Tibial artery (tissue), 4 donors: ENCODE measurements at regions not wholly inside any gene's neighbourhood (a gene's known extent, or its start where the extent isn't known, plus 50 kb on each side); places are given as distances from the start of the nearest gene placed in this dataset.

Experiments used
- DNase-seq, 2 donors: peaks; one replicate each; pipeline ENCODE4 v3.0.0-alpha.2; 2019
- H3K27ac ChIP-seq, 2 donors: fragments of 200-600 bp; sonication (generic) in 1 of 2; 1 replicate in 1 of 2; 2 replicates in 1 of 2; pipeline ENCODE4 v1.5.1; 2018 to 2019; ENCODE audit warnings: mild to moderate bottlenecking in 1 of 2
- H3K27me3 ChIP-seq, 2 donors: fragments of 200-600 bp; sonication (generic) in 1 of 2; one replicate each; pipeline versions ENCODE4 v1.5.1 to v1.6.0; 2016 to 2019
- H3K36me3 ChIP-seq, 3 donors: fragments of 200-600 bp; sonication (generic) in 2 of 3; one replicate each; pipeline ENCODE4 v1.5.1; 2016 to 2019; ENCODE audit warnings: mild to moderate bottlenecking in 2 of 3
- H3K4me1 ChIP-seq, 4 donors: fragments of 200-600 bp; sonication (generic) in 2 of 4; 1 replicate in 3 of 4; 2 replicates in 1 of 4; pipeline ENCODE4 v1.5.1; 2016 to 2019
- H3K4me3 ChIP-seq, 2 donors: fragments of 200-600 bp; sonication (generic) in 1 of 2; 1 replicate in 1 of 2; 2 replicates in 1 of 2; pipeline ENCODE4 v1.5.1; 2018 to 2019; ENCODE audit warnings: mild to moderate bottlenecking in 2 of 2
- H3K9me3 ChIP-seq, 3 donors: fragments of 200-600 bp; sonication (generic) in 1 of 3; one replicate each; pipeline ENCODE4 v1.5.1; 2016 to 2019
- CTCF ChIP-seq, 2 experiments: fragments of 200-600 bp in 1 of 2; fragments of 450-650 bp in 1 of 2; IDR thresholded peaks; one replicate each; pipeline ENCODE4 v1.5.1; 2017 to 2019; ENCODE audit warnings: antibody characterized with exemption in 2 of 2, mild to moderate bottlenecking in 1 of 2, moderate library complexity in 1 of 2
- intact Hi-C: fragments of 100-400 bp; cut with DNase I; formaldehyde crosslinking; loops from one replicate; pipeline ENCODE4 v1.15.0; 2023; ENCODE audit warnings: low total_unique reads

DNA sequence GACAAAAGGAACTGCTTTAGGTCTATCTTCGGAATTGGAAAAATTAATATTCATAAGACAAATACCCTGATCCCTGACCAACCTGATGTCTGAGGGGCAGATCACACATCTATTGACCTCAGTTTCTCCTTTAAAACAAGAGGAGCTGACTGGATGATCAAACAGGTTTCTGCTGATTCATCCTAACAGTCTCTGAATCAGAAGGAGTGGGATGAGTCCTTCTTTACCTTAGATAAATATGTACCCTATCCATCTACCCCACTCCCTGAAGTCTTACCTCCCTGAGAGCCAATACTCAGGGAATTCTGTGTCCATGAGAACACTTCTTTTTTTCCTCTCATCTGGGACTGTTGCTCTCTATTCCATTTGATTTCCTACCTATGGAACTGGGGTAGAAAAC, 80.3 kb upstream of the CRHR1 start:
- DNase-seq, result no peak
- TF ChIP-seq CTCF (IDR thresholded peaks at IDR 0.05), result no peak
- Histone ChIP-seq H3K9me3 (no peaks in the 10 kb centered on the region), H3K27ac (no peak overlapping the region), H3K36me3 (no peaks in the 10 kb centered on the region), H3K27me3 (peaks cover 0 to 31% of the 10 kb centered on the region in 2 donors), H3K4me3 (no peak overlapping the region), H3K4me1 (no peaks in the 10 kb centered on the region)
- intact Hi-C loops, result no loop called here

GRCh38 chr17:45704251-45704650, 79.9 kb upstream of the CRHR1 start:
- no peaks in the 10 kb centered on the region for H3K9me3 ChIP-seq
- no peak for DNase-seq
- H3K36me3 ChIP-seq, result no peaks in the 10 kb centered on the region
- TF ChIP-seq CTCF (IDR thresholded peaks at IDR 0.05), result no peak
- intact Hi-C loops, result no loop called here
- no peak overlapping the region for H3K4me3 ChIP-seq
- no peaks in the 10 kb centered on the region for H3K4me1 ChIP-seq
- peaks cover 0 to 34% of the 10 kb centered on the region in 2 donors for H3K27me3 ChIP-seq
- H3K27ac ChIP-seq, result no peak overlapping the region

DNA sequence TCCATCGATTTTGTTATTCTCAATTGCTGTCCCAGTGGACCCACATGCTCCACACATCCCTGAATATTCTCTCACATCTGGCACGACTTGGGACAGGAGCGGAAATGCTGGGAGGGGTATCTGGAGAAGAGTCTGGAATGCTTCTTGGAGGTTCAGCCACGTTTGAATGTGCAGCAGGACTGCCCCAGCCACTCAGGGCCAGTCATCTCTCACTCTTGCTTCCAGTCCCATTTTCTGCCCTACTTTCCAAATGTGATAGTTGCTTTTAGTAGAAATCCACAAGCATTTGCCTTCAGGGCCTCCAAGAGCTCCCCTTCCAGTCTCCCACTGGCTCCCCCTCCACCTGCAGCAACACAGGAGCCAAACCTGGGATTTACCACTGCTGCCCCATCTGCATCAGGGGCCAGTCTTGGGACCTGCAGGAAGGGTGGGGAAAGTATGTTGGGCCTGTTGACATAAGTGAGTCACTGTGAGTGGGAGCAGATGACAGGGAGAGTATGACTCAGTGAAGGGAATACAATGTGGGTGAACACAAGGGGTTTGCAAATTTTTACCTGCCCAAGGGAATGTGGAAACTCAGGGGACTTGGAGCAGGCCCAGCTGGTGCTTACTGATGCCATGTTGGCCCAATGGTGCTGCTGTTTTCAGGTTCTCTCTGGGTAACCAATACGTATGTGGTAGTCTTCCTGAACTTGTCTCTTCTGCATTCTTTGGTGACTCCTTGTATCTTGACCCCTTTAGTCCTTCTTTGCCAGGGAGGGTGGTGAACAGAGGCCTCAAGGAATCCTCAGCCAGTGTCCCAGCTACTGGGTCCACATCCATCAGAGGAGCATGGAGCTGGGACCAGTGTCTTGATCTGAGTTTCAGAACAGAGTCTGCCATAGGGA, 78.8 kb upstream of the CRHR1 start:
- H3K9me3 ChIP-seq, result no peaks in the 10 kb centered on the region
- peaks cover 0 to 35% of the 10 kb centered on the region in 2 donors for H3K27me3 ChIP-seq
- no peak overlapping the region for H3K27ac ChIP-seq
- H3K36me3 ChIP-seq, result no peaks in the 10 kb centered on the region
- DNase-seq, result no peak
- no peak for TF ChIP-seq CTCF (IDR thresholded peaks at IDR 0.05)
- no peaks in the 10 kb centered on the region for H3K4me1 ChIP-seq
- H3K4me3 ChIP-seq, result no peak overlapping the region
- intact Hi-C loops, result no loop called here

DNA sequence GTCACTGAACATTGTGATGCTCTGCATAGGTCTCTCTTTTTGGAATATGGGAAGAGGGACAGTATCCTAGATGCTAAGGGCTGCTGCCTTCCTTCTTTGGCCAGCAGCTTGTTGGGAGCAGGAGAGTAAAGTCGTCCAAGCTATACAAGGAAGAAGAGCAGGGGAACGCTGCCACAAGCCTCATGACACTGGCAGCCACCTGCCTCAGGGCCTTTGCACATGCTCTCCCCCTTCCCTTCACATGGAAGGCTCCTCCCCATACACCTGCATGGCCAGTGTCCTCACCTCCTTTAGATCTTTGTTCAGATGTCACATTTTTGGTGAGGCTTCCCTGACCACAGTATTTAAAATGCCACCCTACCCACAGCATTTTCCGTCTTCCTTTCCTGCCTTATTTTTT, 78.1 kb upstream of the CRHR1 start:
- DNase-seq, result no peak
- Histone ChIP-seq H3K27ac (no peak overlapping the region), H3K9me3 (no peaks in the 10 kb centered on the region), H3K4me1 (no peaks in the 10 kb centered on the region), H3K27me3 (peaks cover 0 to 35% of the 10 kb centered on the region in 2 donors), H3K36me3 (no peaks in the 10 kb centered on the region), H3K4me3 (no peak overlapping the region)
- TF ChIP-seq CTCF (IDR thresholded peaks at IDR 0.05), result no peak
- intact Hi-C loops, result no loop called here

DNA sequence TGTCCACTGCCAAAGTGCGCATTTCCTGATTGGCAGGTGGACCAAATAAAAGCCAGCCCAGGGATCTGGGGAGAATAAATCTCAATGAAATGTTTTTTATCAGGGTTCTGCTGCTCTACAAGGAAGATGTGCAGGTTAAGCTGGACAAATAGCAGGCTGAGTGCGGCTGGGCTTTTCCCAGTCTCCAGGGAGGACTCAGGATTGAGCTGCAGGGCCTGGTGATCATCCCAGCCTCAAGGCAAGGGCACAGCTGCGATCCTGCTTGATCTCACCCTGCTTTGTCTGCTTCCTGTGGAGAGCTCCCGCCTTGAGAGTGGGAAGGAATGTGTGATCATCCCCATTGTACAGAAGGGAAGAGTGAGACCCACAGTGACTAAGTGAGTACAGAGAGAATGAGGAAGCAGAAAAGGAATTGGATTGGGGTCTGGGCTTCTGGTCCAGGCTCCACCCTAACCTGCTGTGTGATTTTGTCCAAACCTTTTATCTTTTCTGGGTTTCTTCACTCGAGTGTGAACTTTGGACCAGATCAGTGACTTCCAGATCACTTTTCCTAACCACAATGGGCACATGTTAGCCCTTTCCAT, 75.3 kb upstream of the CRHR1 start:
- no peak for TF ChIP-seq CTCF (IDR thresholded peaks at IDR 0.05)
- Histone ChIP-seq H3K36me3 (no peaks in the 10 kb centered on the region), H3K27ac (no peak overlapping the region), H3K4me1 (no peaks in the 10 kb centered on the region), H3K27me3 (peaks cover 0 to 35% of the 10 kb centered on the region in 2 donors), H3K4me3 (no peak overlapping the region), H3K9me3 (no peaks in the 10 kb centered on the region)
- no peak for DNase-seq
- intact Hi-C loops, result no loop called here
